HEK293 (cell line): ENCODE measurements at regions not wholly inside any gene's neighbourhood (a gene's known extent, or its start where the extent isn't known, plus 50 kb on each side); places are given as distances from the start of the nearest gene placed in this dataset.

Source experiments
- CTCF ChIA-PET: fragments of 350-600 bp; formaldehyde crosslinking; extraction: SDS; loops from one replicate; lab custom pipeline; 2021; ENCODE audit warnings: antibody characterized with exemption; lab: Yijun Ruan, JAX
- POLR2A ChIA-PET: fragments of 300-600 bp; formaldehyde crosslinking; extraction: SDS; loops from one replicate; lab custom pipeline; 2020; ENCODE audit warnings: antibody characterized with exemption, inconsistent platforms; lab: Yijun Ruan, JAX
- H3K27ac ChIP-seq: fragments of 200-500 bp; sonication (Bioruptor generic); 2 replicates; pipeline ENCODE4 v1.5.1; 2014; ENCODE audit warnings: low read depth, low read length, control low read depth, inconsistent platforms; ENCODE audit errors: extremely low read depth
- H3K36me3 ChIP-seq, 2 experiments: fragments of 200-500 bp in 1 of 2; sonication (Bioruptor generic) in 1 of 2; 1 replicate in 1 of 2; 2 replicates in 1 of 2; pipeline ENCODE4 v1.5.1; 2014 to 2017; ENCODE audit warnings: inconsistent platforms in 2 of 2, low read length in 2 of 2; ENCODE audit not compliant: control insufficient read depth in 2 of 2, insufficient read depth in 1 of 2
- H3K4me1 ChIP-seq: fragments of 200-500 bp; sonication (Bioruptor generic); 2 replicates; pipeline ENCODE4 v1.5.1; 2014; ENCODE audit warnings: mild to moderate bottlenecking, low read length, inconsistent platforms; ENCODE audit not compliant: control insufficient read depth, insufficient read depth
- H3K4me3 ChIP-seq: 2 replicates; pipeline ENCODE4 v1.5.1; 2011; ENCODE audit warnings: low read depth, mild to moderate bottlenecking, control low read depth, low read length, moderate library complexity
- H3K9me3 ChIP-seq: fragments of 200-500 bp; sonication (Bioruptor generic); 2 replicates; pipeline ENCODE4 v1.5.1; 2014; ENCODE audit warnings: low read depth, low read length, inconsistent platforms; ENCODE audit not compliant: control insufficient read depth, insufficient read depth
- ELK4 ChIP-seq: IDR thresholded peaks from 2 replicates; pipeline ENCODE4 v1.6.1; 2011; ENCODE audit warnings: mild to moderate bottlenecking, low read depth, low read length, borderline replicate concordance
- OSR2 ChIP-seq: fragments of 450-650 bp; formaldehyde crosslinking; IDR thresholded peaks from 2 replicates; pipeline ENCODE4 v1.5.1; 2016; ENCODE audit warnings: missing biosample characterization, missing genetic modification characterization
- PBX3 ChIP-seq: sonication (generic); formaldehyde crosslinking; IDR thresholded peaks from 2 replicates; pipeline ENCODE4 v1.8.1; 2022; ENCODE audit warnings: mild to moderate bottlenecking, moderate library complexity, missing genetic modification reagents
- PRDM1 ChIP-seq: fragments of 450-650 bp; formaldehyde crosslinking; IDR thresholded peaks from 2 replicates; pipeline ENCODE4; 2016; ENCODE audit warnings: missing biosample characterization, missing genetic modification characterization
- REPIN1 ChIP-seq: fragments of 450-650 bp; formaldehyde crosslinking; IDR thresholded peaks from 2 replicates; pipeline ENCODE4 v1.5.1; 2017; ENCODE audit warnings: missing biosample characterization, missing genetic modification characterization, low read depth
- SALL2 ChIP-seq: fragments of 450-650 bp; formaldehyde crosslinking; IDR thresholded peaks from 2 replicates; pipeline ENCODE4 v1.5.0; 2017; ENCODE audit warnings: missing biosample characterization, mild to moderate bottlenecking, missing genetic modification characterization, borderline replicate concordance
- ZBTB1 ChIP-seq: fragments of 450-650 bp; formaldehyde crosslinking; IDR thresholded peaks from 2 replicates; pipeline ENCODE4 v1.5.1; 2016; ENCODE audit warnings: missing biosample characterization, missing genetic modification characterization
- ZBTB6 ChIP-seq: fragments of 450-650 bp; formaldehyde crosslinking; IDR thresholded peaks from 2 replicates; pipeline ENCODE4 v1.5.1; 2017; ENCODE audit warnings: missing biosample characterization, missing genetic modification characterization
- ZFHX2 ChIP-seq: fragments of 450-650 bp; formaldehyde crosslinking; conservative IDR thresholded peaks from 2 replicates; pipeline ENCODE4 v1.5.1; 2016; ENCODE audit warnings: missing biosample characterization, missing genetic modification characterization
- ZNF114 ChIP-seq: fragments of 450-650 bp; formaldehyde crosslinking; IDR thresholded peaks from 2 replicates; pipeline ENCODE4 v1.5.0; 2017; ENCODE audit warnings: missing biosample characterization, missing genetic modification characterization
- ZNF16 ChIP-seq: fragments of 450-650 bp; formaldehyde crosslinking; IDR thresholded peaks from 2 replicates; pipeline ENCODE4 v1.5.1; 2016; ENCODE audit warnings: low read depth, missing biosample characterization, missing genetic modification characterization
- ZNF19 ChIP-seq: fragments of 450-650 bp; formaldehyde crosslinking; IDR thresholded peaks from 2 replicates; pipeline ENCODE4; 2016; ENCODE audit warnings: missing biosample characterization, missing genetic modification characterization, low read depth
- ZNF248 ChIP-seq: fragments of 450-650 bp; formaldehyde crosslinking; IDR thresholded peaks from 2 replicates; pipeline ENCODE4 v1.5.1; 2017; ENCODE audit warnings: missing biosample characterization, missing genetic modification characterization
- ZNF341 ChIP-seq: fragments of 450-650 bp; formaldehyde crosslinking; IDR thresholded peaks from 2 replicates; pipeline ENCODE4; 2016; ENCODE audit warnings: low read depth, missing biosample characterization, missing genetic modification characterization
- ZNF501 ChIP-seq: fragments of 450-650 bp; formaldehyde crosslinking; IDR thresholded peaks from 2 replicates; pipeline ENCODE4 v1.5.1; 2016; ENCODE audit warnings: missing biosample characterization, missing genetic modification characterization
- ZNF513 ChIP-seq: fragments of 450-650 bp; IDR thresholded peaks from 2 replicates; pipeline ENCODE4 v1.5.1; 2018; ENCODE audit warnings: missing biosample characterization, missing genetic modification characterization
- ZNF555 ChIP-seq: fragments of 450-650 bp; formaldehyde crosslinking; conservative IDR thresholded peaks from 2 replicates; pipeline ENCODE4 v1.5.1; 2017; ENCODE audit warnings: missing biosample characterization, mild to moderate bottlenecking, missing genetic modification characterization, inconsistent platforms
- ZNF558 ChIP-seq: fragments of 450-650 bp; formaldehyde crosslinking; IDR thresholded peaks from 2 replicates; pipeline ENCODE4 v1.5.1; 2016; ENCODE audit warnings: missing biosample characterization, missing genetic modification characterization
- ZNF585B ChIP-seq: fragments of 450-650 bp; formaldehyde crosslinking; IDR thresholded peaks from 2 replicates; pipeline ENCODE4 v1.5.1; 2016; ENCODE audit warnings: missing biosample characterization, missing genetic modification characterization
- ZNF701 ChIP-seq: fragments of 450-650 bp; formaldehyde crosslinking; IDR thresholded peaks from 2 replicates; pipeline ENCODE4 v1.5.1; 2016; ENCODE audit warnings: missing biosample characterization, missing genetic modification characterization
- ZNF747 ChIP-seq: fragments of 450-650 bp; formaldehyde crosslinking; IDR thresholded peaks from 2 replicates; pipeline ENCODE4 v1.5.1; 2016; ENCODE audit warnings: missing biosample characterization, missing genetic modification characterization
- ZNF830 ChIP-seq: fragments of 450-650 bp; IDR thresholded peaks from 2 replicates; pipeline ENCODE4 v1.5.0; 2018; ENCODE audit warnings: missing biosample characterization, missing genetic modification characterization, low read depth, mild to moderate bottlenecking, moderate library complexity
- ZNF843 ChIP-seq: fragments of 450-650 bp; formaldehyde crosslinking; IDR thresholded peaks from 2 replicates; pipeline ENCODE4 v1.5.1; 2016; ENCODE audit warnings: missing biosample characterization, missing genetic modification characterization
- ZSCAN16 ChIP-seq: fragments of 450-650 bp; formaldehyde crosslinking; IDR thresholded peaks from 2 replicates; pipeline ENCODE4 v1.5.1; 2016; ENCODE audit warnings: missing biosample characterization, missing genetic modification characterization
- ZSCAN4 ChIP-seq: fragments of 450-650 bp; formaldehyde crosslinking; IDR thresholded peaks from 2 replicates; pipeline ENCODE4 v1.5.1; 2017; ENCODE audit warnings: missing biosample characterization, missing genetic modification characterization
- TF ChIP-seq, protein P1 (sequence below): fragments of 450-650 bp; formaldehyde crosslinking; IDR thresholded peaks from 2 replicates; pipeline ENCODE4 v1.5.1; 2017; ENCODE audit warnings: missing biosample characterization, missing genetic modification characterization

- Histone ChIP-seq H3K27ac (no peak overlapping the region), H3K36me3 (no peaks in the 10 kb centered on the region), H3K4me1 (no peaks in the 10 kb centered on the region), H3K4me3 (no peak overlapping the region), H3K9me3 (no peaks in the 10 kb centered on the region)
- ChIA-PET POLR2A (no interaction called here), CTCF (no interaction called here)
- TF ChIP-seq ZNF701 (tag by site-specific recombination) (no peak), ZNF16 (tag by site-specific recombination) (no peak), REPIN1 (tag by site-specific recombination) (no peak), ZNF248 (no peak), ZNF501 (no peak), ZNF513 (no peak), ZNF19 (tag by site-specific recombination) (no peak), ZBTB6 (no peak), ZNF843 (tag by site-specific recombination) (no peak), ZNF114 (no peak), ZNF555 (tag by site-specific recombination) (no peak), ZNF341 (tag by site-specific recombination) (no peak), ZSCAN4 (no peak), PRDM1 (tag by site-specific recombination) (no peak), ZNF558 (tag by site-specific recombination) (no peak), ZSCAN16 (tag by site-specific recombination) (no peak), OSR2 (no peak), ZNF747 (tag by site-specific recombination) (no peak)
- TF ChIP-seq, protein P1, sequence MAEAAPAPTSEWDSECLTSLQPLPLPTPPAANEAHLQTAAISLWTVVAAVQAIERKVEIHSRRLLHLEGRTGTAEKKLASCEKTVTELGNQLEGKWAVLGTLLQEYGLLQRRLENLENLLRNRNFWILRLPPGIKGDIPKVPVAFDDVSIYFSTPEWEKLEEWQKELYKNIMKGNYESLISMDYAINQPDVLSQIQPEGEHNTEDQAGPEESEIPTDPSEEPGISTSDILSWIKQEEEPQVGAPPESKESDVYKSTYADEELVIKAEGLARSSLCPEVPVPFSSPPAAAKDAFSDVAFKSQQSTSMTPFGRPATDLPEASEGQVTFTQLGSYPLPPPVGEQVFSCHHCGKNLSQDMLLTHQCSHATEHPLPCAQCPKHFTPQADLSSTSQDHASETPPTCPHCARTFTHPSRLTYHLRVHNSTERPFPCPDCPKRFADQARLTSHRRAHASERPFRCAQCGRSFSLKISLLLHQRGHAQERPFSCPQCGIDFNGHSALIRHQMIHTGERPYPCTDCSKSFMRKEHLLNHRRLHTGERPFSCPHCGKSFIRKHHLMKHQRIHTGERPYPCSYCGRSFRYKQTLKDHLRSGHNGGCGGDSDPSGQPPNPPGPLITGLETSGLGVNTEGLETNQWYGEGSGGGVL (tag by site-specific recombination): no peak
These were observed 144.6 kb downstream of the SMC2 start for GRCh38 chr9:104238668-104239067.

DNA sequence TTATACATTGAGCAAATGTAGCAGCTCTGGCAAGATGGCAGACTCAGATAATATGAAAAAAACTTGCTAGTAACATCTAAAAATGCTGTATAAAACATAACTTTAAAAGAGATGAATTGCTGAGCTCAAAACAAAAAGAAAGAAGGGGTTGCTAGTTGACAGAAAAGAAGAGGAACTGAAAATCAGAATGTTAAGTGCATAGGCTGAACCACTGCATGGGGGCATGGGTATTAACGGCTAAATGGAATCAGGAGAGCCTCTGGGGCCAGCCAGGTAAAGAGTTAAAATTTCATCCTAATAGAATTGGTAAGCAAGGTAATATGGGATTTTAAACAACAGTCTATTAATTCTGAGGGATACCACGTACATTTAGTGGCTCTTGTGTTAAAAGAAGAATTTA lies 146.8 kb downstream of the SMC2 start:
- Histone ChIP-seq H3K4me1 (no peaks in the 10 kb centered on the region), H3K27ac (no peak overlapping the region), H3K9me3 (no peaks in the 10 kb centered on the region), H3K4me3 (no peak overlapping the region), H3K36me3 (no peaks in the 10 kb centered on the region)
- ChIA-PET CTCF (no interaction called here), POLR2A (no interaction called here)
- TF ChIP-seq ZNF585B (no peak), ZBTB1 (tag by site-specific recombination) (no peak), SALL2 (no peak), ZNF830 (tag by site-specific recombination) (no peak), PBX3 (CRISPR knock-in tag) (no peak), ELK4 (no peak), ZFHX2 (no peak)
